GM12878 (cell line): ENCODE measurements at regions not wholly inside any gene's neighbourhood (a gene's known extent, or its start where the extent isn't known, plus 50 kb on each side); places are given as distances from the start of the nearest gene placed in this dataset.

Experiments
- ATAC-seq: fragments of 200-7000 bp; cut with Tn5 transposase; 3 replicates; pipeline ENCODE4 v1.9.1; 2020; ENCODE audit warnings: mild to moderate bottlenecking, moderate library complexity
- BruUV-seq: library from RNA; stranded (reverse); fragments of 400-500 nt; replicated peaks from 2 replicates; lab custom pipeline; 2021; lab: Mats Ljungman, UMichigan
- CTCF ChIA-PET: fragments of 300-600 bp; sonication (Branson Sonifier 250); formaldehyde crosslinking; extraction: SDS; loops from one replicate; lab custom pipeline; 2021; ENCODE audit warnings: inconsistent platforms; lab: Yijun Ruan, JAX
- POLR2A ChIA-PET: fragments of 350-600 bp; formaldehyde crosslinking; extraction: SDS; loops from one replicate; lab custom pipeline; 2021; ENCODE audit warnings: inconsistent platforms; lab: Charles Lee
- RAD21 ChIA-PET: fragments of 300-600 bp; sonication (Branson Sonifier 250); formaldehyde crosslinking; loops from one replicate; lab custom pipeline; 2023; ENCODE audit warnings: antibody characterized with exemption; ENCODE audit not compliant: unreplicated experiment; lab: Charles Lee
- SMC1A ChIA-PET: fragments of 300-600 bp; sonication (Branson Sonifier 250); formaldehyde crosslinking; loops from one replicate; lab custom pipeline; 2023; ENCODE audit not compliant: unreplicated experiment, uncharacterized antibody; lab: Charles Lee
- DNase-seq: peaks from one replicate; pipeline ENCODE4 v3.0.0-alpha.2; 2011; ENCODE audit warnings: low read depth, low spot score
- FAIRE-seq: peaks from 3 replicates; lab custom pipeline; 2011; peaks lifted over from hg19 to GRCh38; lab: Jason Lieb, UNC
- H2AFZ ChIP-seq: 2 replicates; pipeline ENCODE4 v1.6.0; 2011; ENCODE audit warnings: low read depth, low read length, control low read depth; ENCODE audit not compliant: control insufficient read depth
- H3K27ac ChIP-seq: 2 replicates; pipeline ENCODE4 v1.5.1; 2011; ENCODE audit warnings: control low read depth; ENCODE audit not compliant: control insufficient read depth, insufficient read depth
- H3K27me3 ChIP-seq, 2 experiments: replicated peaks in 1 of 2; 2 replicates each; pipeline versions ENCODE4 v1.6.0 to v1.6.1; 2011; ENCODE audit warnings: low read length in 1 of 2; ENCODE audit not compliant: control insufficient read depth in 2 of 2, insufficient read depth in 2 of 2
- H3K36me3 ChIP-seq, 2 experiments: 2 replicates each; pipeline ENCODE4 v1.5.1; 2011; ENCODE audit warnings: low read length in 1 of 2; ENCODE audit not compliant: control insufficient read depth in 2 of 2, insufficient read depth in 2 of 2
- H3K4me1 ChIP-seq: 2 replicates; pipeline ENCODE4 v1.6.1; 2011; ENCODE audit warnings: mild to moderate bottlenecking, low read length, moderate library complexity, mixed read lengths; ENCODE audit not compliant: control insufficient read depth, insufficient read depth
- H3K4me2 ChIP-seq: 2 replicates; pipeline ENCODE4 v1.6.0; 2011; ENCODE audit warnings: control low read depth; ENCODE audit not compliant: control insufficient read depth, insufficient read depth
- H3K4me3 ChIP-seq: fragments of 200-600 bp; sonication (generic); 2 replicates; pipeline ENCODE4 v1.5.1; 2016
- H3K79me2 ChIP-seq: 2 replicates; pipeline ENCODE4 v1.6.0; 2011; ENCODE audit warnings: low read length; ENCODE audit not compliant: control insufficient read depth, insufficient read depth
- H3K9ac ChIP-seq: 2 replicates; pipeline ENCODE4 v1.8.0; 2011; ENCODE audit warnings: low read length, control low read depth, mixed read lengths; ENCODE audit not compliant: control insufficient read depth, insufficient read depth
- H3K9me3 ChIP-seq: replicated peaks from 3 replicates; pipeline ENCODE4 v1.5.1; 2011; ENCODE audit warnings: mild to moderate bottlenecking, low read length; ENCODE audit not compliant: control insufficient read depth, insufficient read depth
- H4K20me1 ChIP-seq: 2 replicates; pipeline ENCODE4 v1.6.0; 2011; ENCODE audit not compliant: control insufficient read depth, insufficient read depth
- CBFB ChIP-seq: IDR thresholded peaks from 2 replicates; pipeline ENCODE4 v1.6.1; 2016; ENCODE audit warnings: antibody characterized with exemption, low read depth
- GABPA ChIP-seq: IDR thresholded peaks from 2 replicates; pipeline ENCODE4 v1.6.1; 2014; ENCODE audit warnings: antibody characterized with exemption, low read depth, mild to moderate bottlenecking, inconsistent platforms
- IRF4 ChIP-seq: IDR thresholded peaks from 2 replicates; pipeline ENCODE4 v1.6.1; 2011; ENCODE audit warnings: low read depth, low read length
- MTA3 ChIP-seq: IDR thresholded peaks from 2 replicates; pipeline ENCODE4 v1.6.1; 2012; ENCODE audit warnings: low read length, inconsistent platforms, borderline replicate concordance
- RELA ChIP-seq: fragments of 450-650 bp; IDR thresholded peaks from 2 replicates; pipeline ENCODE4 v1.8.0; 2014; ENCODE audit warnings: borderline replicate concordance; ENCODE audit not compliant: partially characterized antibody
- SIN3A ChIP-seq: IDR thresholded peaks from 2 replicates; pipeline ENCODE4 v1.6.1; 2012; ENCODE audit warnings: low read depth, low read length, improper control_type of control experiment
- ZNF217 ChIP-seq: fragments of 450-650 bp; IDR thresholded peaks from 2 replicates; pipeline ENCODE4 v1.6.1; 2017; ENCODE audit warnings: antibody characterized with exemption, mild to moderate bottlenecking
- WGBS: methylation state at CpG from one replicate; pipeline ENCODE4 v1.1.6; 2016; ENCODE audit warnings: low lambda C conversion rate; ENCODE audit not compliant: insufficient replicate concordance, insufficient coverage; ENCODE audit errors: missing lambda C conversion rate; 5-methylcytosine and 5-hydroxymethylcytosine counted together
- in situ Hi-C: fragments of 300-500 bp; cut with MboI; formaldehyde crosslinking; loops from 9 replicates; pipeline ENCODE4 v1.14.3; 2018; ENCODE audit warnings: mixed read lengths
- intact Hi-C: fragments of 100-400 bp; cut with micrococcal nuclease; formaldehyde crosslinking; loops from one replicate; pipeline ENCODE4 v1.14.2; 2022; ENCODE audit not compliant: unreplicated experiment
- TF ChIP-seq, protein P1 (sequence below): IDR thresholded peaks from 2 replicates; pipeline ENCODE4 v1.6.1; 2012; ENCODE audit warnings: low read depth, low read length, improper control_type of control experiment
- TF ChIP-seq, protein P2 (sequence below): fragments of 450-650 bp; IDR thresholded peaks from 2 replicates; pipeline ENCODE4 v1.6.1; 2016; ENCODE audit warnings: mild to moderate bottlenecking
- TF ChIP-seq, protein P3 (sequence below): fragments of 450-650 bp; formaldehyde crosslinking; IDR thresholded peaks from 2 replicates; pipeline ENCODE4 v1.4.0; 2020; ENCODE audit warnings: mild to moderate bottlenecking, moderate library complexity
- TF ChIP-seq, protein P4 (sequence below): fragments of 150-350 bp; IDR thresholded peaks from 2 replicates; pipeline ENCODE4 v1.6.1; 2014; ENCODE audit warnings: mild to moderate bottlenecking, low read depth, low read length

DNA sequence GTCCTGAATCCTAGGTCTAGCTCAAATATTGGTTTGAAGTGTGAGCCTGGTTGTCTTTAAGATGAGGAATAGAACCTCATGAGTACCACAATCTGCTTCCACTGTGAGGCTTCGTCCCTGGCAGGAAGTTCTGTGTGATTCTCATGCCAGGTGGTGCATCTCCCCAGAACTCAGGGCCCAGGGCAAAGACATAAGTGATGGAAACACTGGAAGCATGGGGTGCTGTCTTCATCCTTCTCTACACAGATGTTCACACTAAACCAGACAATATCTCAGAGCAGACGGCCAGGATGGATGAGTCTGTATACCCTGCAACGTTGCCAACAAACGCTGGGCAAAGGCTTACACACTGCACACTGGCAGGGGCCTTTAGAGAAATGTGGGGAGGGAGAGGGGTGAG lies 475.9 kb upstream of the B3GAT1 start:
- ChIA-PET SMC1A (no interaction called here), RAD21 (no interaction called here), CTCF (no interaction called here), POLR2A (no interaction called here)
- no peaks in the 10 kb centered on the region for H3K36me3 ChIP-seq
- H3K4me2 ChIP-seq = no peak overlapping the region
- no peaks in the 10 kb centered on the region for H4K20me1 ChIP-seq
- no peak overlapping the region for H2AFZ ChIP-seq
- intact Hi-C loops = no loop called here
- H3K9ac ChIP-seq = no peak overlapping the region
- no peak for ATAC-seq
- no peak for DNase-seq
- BruUV-seq = no TSS peak
- 0% methylated on average over 4 of the region's 4 CpGs for WGBS
- TF ChIP-seq RELA = no peak
- TF ChIP-seq ZNF217 = no peak
- no peak for TF ChIP-seq IRF4
- no peak for TF ChIP-seq GABPA
- TF ChIP-seq, protein P1, sequence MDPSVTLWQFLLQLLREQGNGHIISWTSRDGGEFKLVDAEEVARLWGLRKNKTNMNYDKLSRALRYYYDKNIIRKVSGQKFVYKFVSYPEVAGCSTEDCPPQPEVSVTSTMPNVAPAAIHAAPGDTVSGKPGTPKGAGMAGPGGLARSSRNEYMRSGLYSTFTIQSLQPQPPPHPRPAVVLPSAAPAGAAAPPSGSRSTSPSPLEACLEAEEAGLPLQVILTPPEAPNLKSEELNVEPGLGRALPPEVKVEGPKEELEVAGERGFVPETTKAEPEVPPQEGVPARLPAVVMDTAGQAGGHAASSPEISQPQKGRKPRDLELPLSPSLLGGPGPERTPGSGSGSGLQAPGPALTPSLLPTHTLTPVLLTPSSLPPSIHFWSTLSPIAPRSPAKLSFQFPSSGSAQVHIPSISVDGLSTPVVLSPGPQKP = no peak
- no peak for TF ChIP-seq MTA3
- TF ChIP-seq, all 136 proteins: peak for 0
- H3K79me2 ChIP-seq = no peaks in the 10 kb centered on the region
- no peaks in the 10 kb centered on the region for H3K4me1 ChIP-seq
- no peak overlapping the region for H3K27ac ChIP-seq
- no peaks in the 10 kb centered on the region for H3K9me3 ChIP-seq
- in situ Hi-C loops = no loop called here
- no peak for FAIRE-seq
- no peaks in the 10 kb centered on the region for H3K27me3 ChIP-seq
- H3K4me3 ChIP-seq = no peak overlapping the region

DNA sequence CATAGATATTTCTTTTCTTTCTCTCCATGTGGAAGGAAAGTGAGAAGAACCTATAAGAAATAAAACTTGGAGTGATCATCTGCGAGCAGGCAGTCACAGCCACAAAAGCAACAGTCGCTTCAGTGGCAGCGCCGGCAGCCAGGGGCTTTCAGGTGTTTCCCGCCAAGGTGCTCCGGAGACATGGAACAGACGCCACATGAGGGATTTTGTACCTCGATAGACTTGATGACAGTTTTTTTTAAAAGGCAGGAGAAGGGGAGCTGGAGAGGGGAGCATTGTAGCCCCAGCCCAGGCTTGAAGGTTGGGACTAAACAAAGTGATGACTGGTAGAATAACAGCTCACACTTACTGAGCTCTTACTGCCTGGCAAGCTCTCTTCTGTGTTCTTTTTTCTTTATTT lies 471.4 kb upstream of the B3GAT1 start:
- FAIRE-seq (no peak), ATAC-seq (no peak), DNase-seq (no peak)
- Histone ChIP-seq H3K4me2 (no peak overlapping the region), H3K9ac (no peak overlapping the region), H3K36me3 (no peaks in the 10 kb centered on the region), H2AFZ (no peak overlapping the region), H4K20me1 (no peaks in the 10 kb centered on the region), H3K27me3 (no peaks in the 10 kb centered on the region), H3K4me3 (no peak overlapping the region), H3K9me3 (no peaks in the 10 kb centered on the region), H3K27ac (no peak overlapping the region), H3K79me2 (no peaks in the 10 kb centered on the region), H3K4me1 (no peaks in the 10 kb centered on the region)
- POLR2A ChIA-PET = no interaction called here
- intact Hi-C loops = no loop called here
- in situ Hi-C loops = no loop called here
- SMC1A ChIA-PET = no interaction called here
- BruUV-seq = no TSS peak
- CTCF ChIA-PET = interaction anchor here (1.0 kb wide), 1 partner anchor 15 kb away, joined by 5 read pairs; no protein-coding TSS in a partner anchor
- RAD21 ChIA-PET = no interaction called here
- 48% methylated on average over 8 of the region's 8 CpGs for WGBS
- TF ChIP-seq, protein P2, sequence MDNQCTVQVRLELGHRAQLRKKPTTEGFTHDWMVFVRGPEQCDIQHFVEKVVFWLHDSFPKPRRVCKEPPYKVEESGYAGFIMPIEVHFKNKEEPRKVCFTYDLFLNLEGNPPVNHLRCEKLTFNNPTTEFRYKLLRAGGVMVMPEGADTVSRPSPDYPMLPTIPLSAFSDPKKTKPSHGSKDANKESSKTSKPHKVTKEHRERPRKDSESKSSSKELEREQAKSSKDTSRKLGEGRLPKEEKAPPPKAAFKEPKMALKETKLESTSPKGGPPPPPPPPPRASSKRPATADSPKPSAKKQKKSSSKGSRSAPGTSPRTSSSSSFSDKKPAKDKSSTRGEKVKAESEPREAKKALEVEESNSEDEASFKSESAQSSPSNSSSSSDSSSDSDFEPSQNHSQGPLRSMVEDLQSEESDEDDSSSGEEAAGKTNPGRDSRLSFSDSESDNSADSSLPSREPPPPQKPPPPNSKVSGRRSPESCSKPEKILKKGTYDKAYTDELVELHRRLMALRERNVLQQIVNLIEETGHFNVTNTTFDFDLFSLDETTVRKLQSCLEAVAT = no peak
- TF ChIP-seq SIN3A (no peak), CBFB (no peak)
- TF ChIP-seq, protein P3, sequence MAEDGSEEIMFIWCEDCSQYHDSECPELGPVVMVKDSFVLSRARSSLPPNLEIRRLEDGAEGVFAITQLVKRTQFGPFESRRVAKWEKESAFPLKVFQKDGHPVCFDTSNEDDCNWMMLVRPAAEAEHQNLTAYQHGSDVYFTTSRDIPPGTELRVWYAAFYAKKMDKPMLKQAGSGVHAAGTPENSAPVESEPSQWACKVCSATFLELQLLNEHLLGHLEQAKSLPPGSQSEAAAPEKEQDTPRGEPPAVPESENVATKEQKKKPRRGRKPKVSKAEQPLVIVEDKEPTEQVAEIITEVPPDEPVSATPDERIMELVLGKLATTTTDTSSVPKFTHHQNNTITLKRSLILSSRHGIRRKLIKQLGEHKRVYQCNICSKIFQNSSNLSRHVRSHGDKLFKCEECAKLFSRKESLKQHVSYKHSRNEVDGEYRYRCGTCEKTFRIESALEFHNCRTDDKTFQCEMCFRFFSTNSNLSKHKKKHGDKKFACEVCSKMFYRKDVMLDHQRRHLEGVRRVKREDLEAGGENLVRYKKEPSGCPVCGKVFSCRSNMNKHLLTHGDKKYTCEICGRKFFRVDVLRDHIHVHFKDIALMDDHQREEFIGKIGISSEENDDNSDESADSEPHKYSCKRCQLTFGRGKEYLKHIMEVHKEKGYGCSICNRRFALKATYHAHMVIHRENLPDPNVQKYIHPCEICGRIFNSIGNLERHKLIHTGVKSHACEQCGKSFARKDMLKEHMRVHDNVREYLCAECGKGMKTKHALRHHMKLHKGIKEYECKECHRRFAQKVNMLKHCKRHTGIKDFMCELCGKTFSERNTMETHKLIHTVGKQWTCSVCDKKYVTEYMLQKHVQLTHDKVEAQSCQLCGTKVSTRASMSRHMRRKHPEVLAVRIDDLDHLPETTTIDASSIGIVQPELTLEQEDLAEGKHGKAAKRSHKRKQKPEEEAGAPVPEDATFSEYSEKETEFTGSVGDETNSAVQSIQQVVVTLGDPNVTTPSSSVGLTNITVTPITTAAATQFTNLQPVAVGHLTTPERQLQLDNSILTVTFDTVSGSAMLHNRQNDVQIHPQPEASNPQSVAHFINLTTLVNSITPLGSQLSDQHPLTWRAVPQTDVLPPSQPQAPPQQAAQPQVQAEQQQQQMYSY (CRISPR knock-in tag) = no peak
- TF ChIP-seq, protein P4, sequence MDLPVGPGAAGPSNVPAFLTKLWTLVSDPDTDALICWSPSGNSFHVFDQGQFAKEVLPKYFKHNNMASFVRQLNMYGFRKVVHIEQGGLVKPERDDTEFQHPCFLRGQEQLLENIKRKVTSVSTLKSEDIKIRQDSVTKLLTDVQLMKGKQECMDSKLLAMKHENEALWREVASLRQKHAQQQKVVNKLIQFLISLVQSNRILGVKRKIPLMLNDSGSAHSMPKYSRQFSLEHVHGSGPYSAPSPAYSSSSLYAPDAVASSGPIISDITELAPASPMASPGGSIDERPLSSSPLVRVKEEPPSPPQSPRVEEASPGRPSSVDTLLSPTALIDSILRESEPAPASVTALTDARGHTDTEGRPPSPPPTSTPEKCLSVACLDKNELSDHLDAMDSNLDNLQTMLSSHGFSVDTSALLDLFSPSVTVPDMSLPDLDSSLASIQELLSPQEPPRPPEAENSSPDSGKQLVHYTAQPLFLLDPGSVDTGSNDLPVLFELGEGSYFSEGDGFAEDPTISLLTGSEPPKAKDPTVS = no peak
